ENCODE measurements at regions not wholly inside any gene's neighbourhood (a gene's known extent, or its start where the extent isn't known, plus 50 kb on each side); places are given as distances from the start of the nearest gene placed in this dataset.

GRCh38 chr14:45715946-45716345 is 462.9 kb upstream of the MIS18BP1 start:
- Mint-ChIP-seq H3K27ac (no peak overlapping the region), H3K27me3 (ENCODE audit: low read depth in 3 of 3) (peaks cover 0 to 2% (median 1%) of the 10 kb centered on the region in 3 donors)
- no CpG with 5 or more reads among the region's 1 CpG for WGBS (ENCODE audit: insufficient coverage)

GRCh38 chr14:45709541-45709940 is 456.5 kb upstream of the MIS18BP1 start:
- H4K20me1 ChIP-seq (ENCODE audit: insufficient read depth, low read length), result no peaks in the 10 kb centered on the region
- no peak overlapping the region for H3K27ac Mint-ChIP-seq
- H3K9ac ChIP-seq (ENCODE audit: insufficient read depth, low read length, poor library complexity, severe bottlenecking), result no peak overlapping the region
- no peak for TF ChIP-seq CTCF (IDR thresholded peaks at IDR 0.05)
- H3K4me1 Mint-ChIP-seq, result no peaks in the 10 kb centered on the region
- intact Hi-C loops (cut with micrococcal nuclease), result no loop called here
- DNase-seq, result no peak
- H3K4me2 ChIP-seq (replicated peaks; ENCODE audit: extremely low read depth, low read length, poor library complexity, severe bottlenecking), result no peak overlapping the region
- H3K4me1 ChIP-seq (ENCODE audit: control insufficient read depth in 1 of 2, insufficient read depth in 2 of 2, low read length in 2 of 2), result no peaks in the 10 kb centered on the region
- H3K27me3 ChIP-seq (ENCODE audit: control insufficient read depth in 2 of 2, insufficient read depth in 2 of 2, low read length in 2 of 2), result no peaks in the 10 kb centered on the region
- H2AFZ ChIP-seq (ENCODE audit: insufficient read depth, low read depth, low read length, poor library complexity, severe bottlenecking), result no peak overlapping the region
- H3K27ac ChIP-seq (ENCODE audit: low read depth in 1 of 2, low read length in 2 of 2), result no peak overlapping the region
- H3K4me3 Mint-ChIP-seq, result no peak overlapping the region
- peaks cover 0 to 2% (median 0%) of the 10 kb centered on the region in 3 donors for H3K27me3 Mint-ChIP-seq (ENCODE audit: low read depth in 3 of 3)
- H3K9me3 ChIP-seq (replicated peaks in 1 of 2; ENCODE audit: control insufficient read depth in 1 of 2, insufficient read depth in 1 of 2, low read length in 2 of 2), result peaks cover 0 to 4% of the 10 kb centered on the region in 2 donors
- no peak overlapping the region for H3K4me3 ChIP-seq (replicated peaks in 1 of 3; ENCODE audit: low read depth in 2 of 3, low read length in 3 of 3)
- H3K36me3 ChIP-seq (replicated peaks in 1 of 2; ENCODE audit: control insufficient read depth in 1 of 2, insufficient read depth in 2 of 2, low read length in 2 of 2), result no peaks in the 10 kb centered on the region
- H3K36me3 Mint-ChIP-seq, result no peaks in the 10 kb centered on the region
- no peaks in the 10 kb centered on the region for H3K79me2 ChIP-seq (ENCODE audit: insufficient read depth, low read length)
- H3K9me3 Mint-ChIP-seq, result peaks cover 0 to 13% (median 5%) of the 10 kb centered on the region in 7 donors
- 100% methylated on average over 2 of the region's 4 CpGs for WGBS (ENCODE audit: insufficient coverage)

More at GRCh38 chr14:45715946-45716345, 462.9 kb upstream of the MIS18BP1 start:
- no peak overlapping the region for H3K27ac ChIP-seq (ENCODE audit: low read depth in 1 of 2, low read length in 2 of 2)
- Mint-ChIP-seq H3K4me3 (no peak overlapping the region), H3K4me1 (no peaks in the 10 kb centered on the region), H3K9me3 (peaks cover 0 to 20% (median 8%) of the 10 kb centered on the region in 7 donors), H3K36me3 (no peaks in the 10 kb centered on the region)
- H3K4me3 ChIP-seq (replicated peaks in 1 of 3; ENCODE audit: low read depth in 2 of 3, low read length in 3 of 3), result no peak overlapping the region
- TF ChIP-seq CTCF (IDR thresholded peaks at IDR 0.05), result no peak
- H2AFZ ChIP-seq (ENCODE audit: insufficient read depth, low read depth, low read length, poor library complexity, severe bottlenecking), result no peak overlapping the region
- intact Hi-C loops (cut with micrococcal nuclease), result no loop called here
- no peaks in the 10 kb centered on the region for H3K27me3 ChIP-seq (ENCODE audit: control insufficient read depth in 2 of 2, insufficient read depth in 2 of 2, low read length in 2 of 2)
- no peaks in the 10 kb centered on the region for H3K4me1 ChIP-seq (ENCODE audit: control insufficient read depth in 1 of 2, insufficient read depth in 2 of 2, low read length in 2 of 2)
- no peaks in the 10 kb centered on the region for H3K36me3 ChIP-seq (replicated peaks in 1 of 2; ENCODE audit: control insufficient read depth in 1 of 2, insufficient read depth in 2 of 2, low read length in 2 of 2)
- H3K4me2 ChIP-seq (replicated peaks; ENCODE audit: extremely low read depth, low read length, poor library complexity, severe bottlenecking), result no peak overlapping the region
- DNase-seq, result no peak
- H3K9me3 ChIP-seq (replicated peaks in 1 of 2; ENCODE audit: control insufficient read depth in 1 of 2, insufficient read depth in 1 of 2, low read length in 2 of 2), result peaks cover 0 to 8% of the 10 kb centered on the region in 2 donors
- H4K20me1 ChIP-seq (ENCODE audit: insufficient read depth, low read length), result no peaks in the 10 kb centered on the region
- no peak overlapping the region for H3K9ac ChIP-seq (ENCODE audit: insufficient read depth, low read length, poor library complexity, severe bottlenecking)
- no peaks in the 10 kb centered on the region for H3K79me2 ChIP-seq (ENCODE audit: insufficient read depth, low read length)

Data from CD14-positive monocyte (primary cell).